Ishikawa (cell line): ENCODE measurements at regions not wholly inside any gene's neighbourhood (a gene's known extent, or its start where the extent isn't known, plus 50 kb on each side); places are given as distances from the start of the nearest gene placed in this dataset.

ENCODE experiments used
- CEBPB ChIP-seq: IDR thresholded peaks from 2 replicates; pipeline ENCODE4 v1.6.1; 2012
- CREB1 ChIP-seq: IDR thresholded peaks from 2 replicates; pipeline ENCODE4 v1.6.1; 2012; ENCODE audit warnings: low read depth
- EGR1 ChIP-seq: IDR thresholded peaks from 2 replicates; pipeline ENCODE4 v1.6.1; 2012
- EP300 ChIP-seq: IDR thresholded peaks from 2 replicates; pipeline ENCODE4 v1.6.1; 2012; ENCODE audit warnings: borderline replicate concordance
- FOXM1 ChIP-seq: IDR thresholded peaks from 2 replicates; pipeline ENCODE4 v1.6.1; 2012; ENCODE audit warnings: low read depth, borderline replicate concordance
- NFIC ChIP-seq: IDR thresholded peaks from 2 replicates; pipeline ENCODE4 v1.6.1; 2012
- RAD21 ChIP-seq: IDR thresholded peaks from 2 replicates; pipeline ENCODE4 v1.6.1; 2012; ENCODE audit warnings: low read depth
- TAF1 ChIP-seq: IDR thresholded peaks from 2 replicates; pipeline ENCODE4 v1.6.1; 2012; ENCODE audit warnings: low read depth, mild to moderate bottlenecking
- TEAD4 ChIP-seq: IDR thresholded peaks from 2 replicates; pipeline ENCODE4 v1.6.1; 2012
- YY1 ChIP-seq: IDR thresholded peaks from 2 replicates; pipeline ENCODE4 v1.6.1; 2012; ENCODE audit warnings: low read depth
- TF ChIP-seq, protein P1 (sequence below): IDR thresholded peaks from 2 replicates; pipeline ENCODE4 v1.6.1; 2012
- TF ChIP-seq, protein P2 (sequence below): IDR thresholded peaks from 2 replicates; pipeline ENCODE4 v1.6.1; 2012; ENCODE audit warnings: low read depth, mild to moderate bottlenecking

DNA sequence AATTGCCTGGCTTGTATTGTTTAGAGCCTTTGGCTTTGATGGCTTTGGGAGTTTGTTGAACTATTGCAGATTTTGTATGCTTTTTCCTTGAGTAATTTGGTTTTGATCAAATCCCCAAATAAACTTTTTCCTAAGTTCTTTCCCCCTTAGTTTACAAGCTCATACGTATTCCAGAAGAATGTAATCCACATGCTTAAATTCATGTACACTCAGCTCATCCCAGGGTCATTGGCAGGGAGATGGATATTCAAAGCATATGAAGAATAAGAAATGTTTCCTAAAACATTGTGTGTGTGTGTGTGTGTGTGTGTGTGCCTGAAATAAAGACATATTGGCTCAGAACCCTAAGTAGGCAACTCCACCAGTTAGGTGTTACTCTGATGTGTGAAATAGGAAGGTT, 89.4 kb downstream of the TMEM30B start:
- TF ChIP-seq FOXM1 (no peak), EP300 (no peak), CEBPB (no peak), YY1 (no peak), TEAD4 (no peak), CREB1 (no peak), RAD21 (no peak), NFIC (no peak), EGR1 (no peak), TAF1 (no peak)
- TF ChIP-seq, protein P1, sequence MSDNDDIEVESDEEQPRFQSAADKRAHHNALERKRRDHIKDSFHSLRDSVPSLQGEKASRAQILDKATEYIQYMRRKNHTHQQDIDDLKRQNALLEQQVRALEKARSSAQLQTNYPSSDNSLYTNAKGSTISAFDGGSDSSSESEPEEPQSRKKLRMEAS: no peak
- TF ChIP-seq, protein P2, sequence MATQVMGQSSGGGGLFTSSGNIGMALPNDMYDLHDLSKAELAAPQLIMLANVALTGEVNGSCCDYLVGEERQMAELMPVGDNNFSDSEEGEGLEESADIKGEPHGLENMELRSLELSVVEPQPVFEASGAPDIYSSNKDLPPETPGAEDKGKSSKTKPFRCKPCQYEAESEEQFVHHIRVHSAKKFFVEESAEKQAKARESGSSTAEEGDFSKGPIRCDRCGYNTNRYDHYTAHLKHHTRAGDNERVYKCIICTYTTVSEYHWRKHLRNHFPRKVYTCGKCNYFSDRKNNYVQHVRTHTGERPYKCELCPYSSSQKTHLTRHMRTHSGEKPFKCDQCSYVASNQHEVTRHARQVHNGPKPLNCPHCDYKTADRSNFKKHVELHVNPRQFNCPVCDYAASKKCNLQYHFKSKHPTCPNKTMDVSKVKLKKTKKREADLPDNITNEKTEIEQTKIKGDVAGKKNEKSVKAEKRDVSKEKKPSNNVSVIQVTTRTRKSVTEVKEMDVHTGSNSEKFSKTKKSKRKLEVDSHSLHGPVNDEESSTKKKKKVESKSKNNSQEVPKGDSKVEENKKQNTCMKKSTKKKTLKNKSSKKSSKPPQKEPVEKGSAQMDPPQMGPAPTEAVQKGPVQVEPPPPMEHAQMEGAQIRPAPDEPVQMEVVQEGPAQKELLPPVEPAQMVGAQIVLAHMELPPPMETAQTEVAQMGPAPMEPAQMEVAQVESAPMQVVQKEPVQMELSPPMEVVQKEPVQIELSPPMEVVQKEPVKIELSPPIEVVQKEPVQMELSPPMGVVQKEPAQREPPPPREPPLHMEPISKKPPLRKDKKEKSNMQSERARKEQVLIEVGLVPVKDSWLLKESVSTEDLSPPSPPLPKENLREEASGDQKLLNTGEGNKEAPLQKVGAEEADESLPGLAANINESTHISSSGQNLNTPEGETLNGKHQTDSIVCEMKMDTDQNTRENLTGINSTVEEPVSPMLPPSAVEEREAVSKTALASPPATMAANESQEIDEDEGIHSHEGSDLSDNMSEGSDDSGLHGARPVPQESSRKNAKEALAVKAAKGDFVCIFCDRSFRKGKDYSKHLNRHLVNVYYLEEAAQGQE: no peak
